Adrenal gland (tissue), 9 donors: ENCODE measurements at regions not wholly inside any gene's neighbourhood (a gene's known extent, or its start where the extent isn't known, plus 50 kb on each side); places are given as distances from the start of the nearest gene placed in this dataset.

ENCODE experiments used
- DNase-seq, 7 donors: peaks; one replicate each; pipeline ENCODE4 v3.0.0-alpha.2; 2019 to 2020
- H3K27ac ChIP-seq, 5 donors: fragments of 200-600 bp; sonication (generic) in 4 of 5; 1 replicate in 3 of 5; 2 replicates in 2 of 5; pipeline versions ENCODE4 v1.5.1 to v1.8.0; 2016 to 2020; ENCODE audit warnings: mild to moderate bottlenecking in 1 of 5
- H3K27me3 ChIP-seq: fragments of 200-600 bp; 2 replicates; pipeline ENCODE4 v1.8.0; 2021
- H3K36me3 ChIP-seq, 2 donors: fragments of 200-600 bp; replicated peaks in 1 of 2; 1 replicate in 1 of 2; 2 replicates in 1 of 2; pipeline versions ENCODE4 v1.5.1 to v1.8.0; 2018 to 2022
- H3K4me1 ChIP-seq, 2 donors: fragments of 200-600 bp; replicated peaks in 1 of 2; 1 replicate in 1 of 2; 2 replicates in 1 of 2; pipeline versions ENCODE4 v1.5.1 to v1.8.0; 2018 to 2021
- H3K4me3 ChIP-seq, 4 donors: fragments of 200-600 bp; sonication (generic) in 3 of 4; one replicate each; pipeline ENCODE4 v1.5.1; 2016 to 2018
- H3K9me3 ChIP-seq, 3 donors: fragments of 200-600 bp; sonication (generic) in 1 of 3; replicated peaks in 1 of 3; 1 replicate in 2 of 3; 2 replicates in 1 of 3; pipeline versions ENCODE4 v1.5.1 to v1.8.0; 2016 to 2021
- CTCF ChIP-seq, 6 experiments: fragments of 450-650 bp in 4 of 6; fragments of 200-600 bp in 2 of 6; sonication (generic) in 1 of 6; IDR thresholded peaks; 1 replicate in 5 of 6; 2 replicates in 1 of 6; pipeline versions ENCODE4 v1.5.1 to v1.8.0; 2016 to 2021; ENCODE audit warnings: antibody characterized with exemption in 6 of 6, mild to moderate bottlenecking in 2 of 6, moderate library complexity in 1 of 6
- POLR2A ChIP-seq, 2 donors: fragments of 450-650 bp; IDR thresholded peaks; one replicate each; pipeline ENCODE4 v1.6.1; 2017; ENCODE audit warnings: antibody characterized with exemption in 2 of 2, mild to moderate bottlenecking in 2 of 2, moderate library complexity in 1 of 2
- WGBS, 4 donors: extraction: QIAGEN DNeasy Blood & Tissue Kit in 2 of 4; methylation state at CpG; one replicate each; pipeline versions ENCODE4 v1.1.5 to v1.1.7; 2013 to 2017; 5-methylcytosine and 5-hydroxymethylcytosine counted together
- intact Hi-C, 2 donors: fragments of 100-400 bp; cut with DNase I; formaldehyde crosslinking; loops; one replicate each; pipeline versions ENCODE4 v1.14.1 to v1.15.0; 2022 to 2023
- donor health status: healthy with polysubstance abuse.
- donor health status: Bipolar disorder and iron deficiency.
- donor health status: DM: yes; HTN: yes; CAD: no.
- donor health status: DM: no; HTN: no; CAD: no.
- donor health status: DM: no; HTN: no; CAD: no.

- no peak overlapping the region for H3K27ac ChIP-seq
- no peaks in the 10 kb centered on the region for H3K4me1 ChIP-seq
- intact Hi-C loops, result no loop called here
- DNase-seq, result no peak
- WGBS, 4 donors, result 64 to 83% (median 74%) methylated on average over 3 to 6 of the region's 6 CpGs
- no peaks in the 10 kb centered on the region for H3K9me3 ChIP-seq
- H3K27me3 ChIP-seq, result no peaks in the 10 kb centered on the region
- H3K4me3 ChIP-seq, result no peak overlapping the region
- no peak for TF ChIP-seq POLR2A (IDR thresholded peaks at IDR 0.05)
- H3K36me3 ChIP-seq, result no peaks in the 10 kb centered on the region
Measured at GRCh38 chr16:86980644-86981043, 336.5 kb downstream of the C16orf95 start.

- intact Hi-C loops, result no loop called here
- 52 to 72% (median 70%) methylated on average over 3 of the region's 3 CpGs for WGBS, 4 donors
- DNase-seq, result no peak
- Histone ChIP-seq H3K4me3 (no peak overlapping the region), H3K4me1 (no peaks in the 10 kb centered on the region), H3K27me3 (no peaks in the 10 kb centered on the region), H3K36me3 (no peaks in the 10 kb centered on the region), H3K9me3 (no peaks in the 10 kb centered on the region), H3K27ac (no peak overlapping the region)
- TF ChIP-seq POLR2A (IDR thresholded peaks at IDR 0.05), result no peak
- no peak for TF ChIP-seq CTCF (IDR thresholded peaks at IDR 0.05)
Measured at GRCh38 chr16:86982347-86982596, 334.9 kb downstream of the C16orf95 start.

- Histone ChIP-seq H3K9me3 (no peaks in the 10 kb centered on the region), H3K4me1 (no peaks in the 10 kb centered on the region), H3K27me3 (no peaks in the 10 kb centered on the region), H3K27ac (no peak overlapping the region), H3K4me3 (no peak overlapping the region), H3K36me3 (no peaks in the 10 kb centered on the region)
- 71 to 80% (median 77%) methylated on average over 12 of the region's 12 CpGs for WGBS, 4 donors
- intact Hi-C loops, result no loop called here
- no peak for DNase-seq
- TF ChIP-seq CTCF (IDR thresholded peaks at IDR 0.05) (no peak), POLR2A (IDR thresholded peaks at IDR 0.05) (no peak)
Measured at GRCh38 chr16:86982912-86983311, 334.3 kb downstream of the C16orf95 start.

- no peak overlapping the region for H3K4me3 ChIP-seq
- H3K27ac ChIP-seq, result no peak overlapping the region
- no peak for TF ChIP-seq POLR2A (IDR thresholded peaks at IDR 0.05)
- no peak for TF ChIP-seq CTCF (IDR thresholded peaks at IDR 0.05)
- intact Hi-C loops, result no loop called here
- H3K36me3 ChIP-seq, result no peaks in the 10 kb centered on the region
- DNase-seq, result no peak
- H3K27me3 ChIP-seq, result no peaks in the 10 kb centered on the region
- H3K9me3 ChIP-seq, result no peaks in the 10 kb centered on the region
- H3K4me1 ChIP-seq, result no peaks in the 10 kb centered on the region
Measured at GRCh38 chr16:86983621-86984020, 333.6 kb downstream of the C16orf95 start.

- no peak overlapping the region for H3K4me3 ChIP-seq
- no peak overlapping the region for H3K27ac ChIP-seq
- TF ChIP-seq POLR2A (IDR thresholded peaks at IDR 0.05), result no peak
- no peak for TF ChIP-seq CTCF (IDR thresholded peaks at IDR 0.05)
- WGBS, 4 donors, result 74 to 85% (median 80%) methylated on average over 6 to 10 of the region's 10 CpGs
- H3K36me3 ChIP-seq, result no peaks in the 10 kb centered on the region
- intact Hi-C loops, result no loop called here
- no peaks in the 10 kb centered on the region for H3K4me1 ChIP-seq
- no peaks in the 10 kb centered on the region for H3K9me3 ChIP-seq
- no peak for DNase-seq
- H3K27me3 ChIP-seq, result no peaks in the 10 kb centered on the region
Measured at GRCh38 chr16:86984343-86984742, 332.8 kb downstream of the C16orf95 start.
